ENCODE measurements at regions not wholly inside any gene's neighbourhood (a gene's known extent, or its start where the extent isn't known, plus 50 kb on each side); places are given as distances from the start of the nearest gene placed in this dataset.

DNA sequence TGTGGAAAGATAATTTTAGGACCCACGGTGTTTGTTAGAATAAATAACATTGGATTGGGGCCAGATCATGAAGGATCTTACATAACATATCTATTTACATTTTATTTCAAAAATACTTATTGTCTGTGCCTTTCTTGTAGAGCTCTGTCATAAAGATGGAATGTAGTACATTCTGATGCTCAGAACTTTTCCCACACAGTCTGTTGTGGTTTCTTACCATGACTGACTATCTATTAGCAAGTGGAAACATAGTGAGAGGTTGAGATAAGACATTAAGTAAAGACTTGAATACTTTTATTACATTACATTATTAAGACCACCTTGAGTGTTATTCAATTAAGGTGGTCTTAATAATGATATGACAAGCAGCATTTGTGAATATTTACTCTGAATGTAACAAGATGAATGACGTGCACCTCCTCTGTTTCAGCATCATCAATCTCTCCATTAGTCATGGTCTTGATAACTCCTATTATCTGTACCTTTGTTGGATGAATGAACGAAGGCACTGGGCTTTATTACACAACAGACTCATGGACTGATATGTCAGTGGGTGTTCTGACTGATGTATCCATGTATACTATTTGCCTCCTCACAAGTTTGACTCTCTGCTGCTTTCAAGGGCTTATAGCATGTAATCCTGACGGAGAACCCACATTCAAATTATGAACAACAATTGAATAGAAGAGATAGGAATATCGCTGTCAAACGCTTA is 883.0 kb upstream of the FLRT2 start:
- DNase-seq: no peak

DNA sequence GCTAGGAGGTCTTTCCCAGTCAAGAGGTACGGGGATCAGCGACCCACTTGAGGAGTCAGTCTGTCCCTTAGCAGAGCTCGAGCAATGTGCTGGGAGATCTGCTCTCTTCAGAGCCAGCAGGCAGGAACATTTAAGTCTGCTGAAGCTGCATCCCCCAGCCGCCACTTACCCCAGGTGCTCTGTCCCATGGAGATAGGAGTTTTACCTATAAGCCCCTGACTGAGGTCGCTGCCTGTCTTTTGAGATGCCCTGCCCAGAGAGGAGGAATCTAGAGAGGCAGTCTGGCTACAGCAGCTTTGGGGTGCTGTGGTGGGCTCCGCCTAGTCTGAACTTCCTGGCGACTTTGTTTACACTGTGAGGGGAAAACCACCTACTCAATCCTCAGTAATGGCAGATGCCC is 874.9 kb upstream of the FLRT2 start:
- DNase-seq: no peak

DNA sequence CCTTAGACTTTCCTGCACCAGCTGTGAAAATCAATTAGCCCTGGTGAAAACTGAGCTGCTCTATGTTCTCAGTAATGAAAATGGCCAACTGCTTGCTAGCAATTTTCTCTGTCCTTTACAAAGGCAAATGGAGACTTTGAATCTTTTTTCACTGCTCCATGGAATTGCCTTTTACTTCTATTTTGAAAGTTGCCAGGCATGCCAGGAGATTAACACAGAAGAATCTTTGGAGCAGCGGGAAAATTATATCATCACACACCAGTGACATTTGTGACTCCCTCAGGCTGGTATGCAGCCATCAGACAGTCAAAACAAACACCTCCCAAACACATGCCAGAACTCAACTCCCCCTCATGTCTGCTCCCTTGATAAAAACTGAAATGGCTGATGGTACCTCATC is 872.0 kb upstream of the FLRT2 start:
- DNase-seq: no peak

DNA sequence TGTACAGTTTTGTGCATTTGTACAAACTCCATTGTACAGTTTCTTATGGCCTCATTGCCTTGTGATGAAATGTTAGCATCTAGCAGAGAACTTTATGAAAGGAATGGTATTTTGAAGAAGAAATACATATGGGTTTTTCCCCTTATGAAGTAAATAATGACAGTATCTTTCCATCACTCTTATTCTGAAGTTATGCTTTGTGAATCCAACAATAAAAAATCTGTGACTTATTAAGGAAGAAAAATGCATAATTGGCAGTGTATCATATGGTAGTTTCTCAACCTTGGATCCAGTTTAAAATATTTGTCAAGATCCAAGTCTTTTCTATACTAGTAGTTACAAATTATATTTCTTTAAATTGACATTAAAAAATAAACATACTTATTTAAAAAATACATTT is 859.1 kb upstream of the FLRT2 start:
- no peak for DNase-seq

GRCh38 chr14:84671776-84672175 is 858.2 kb upstream of the FLRT2 start:
- no peak for DNase-seq

- DNase-seq: no peak
Measured at GRCh38 chr14:84674636-84675035, 855.3 kb upstream of the FLRT2 start.

- no peak for DNase-seq
Measured at GRCh38 chr14:84686550-84686949, 843.4 kb upstream of the FLRT2 start.

- no peak for DNase-seq
Measured at GRCh38 chr14:84688297-84689025, 841.5 kb upstream of the FLRT2 start.

DNA sequence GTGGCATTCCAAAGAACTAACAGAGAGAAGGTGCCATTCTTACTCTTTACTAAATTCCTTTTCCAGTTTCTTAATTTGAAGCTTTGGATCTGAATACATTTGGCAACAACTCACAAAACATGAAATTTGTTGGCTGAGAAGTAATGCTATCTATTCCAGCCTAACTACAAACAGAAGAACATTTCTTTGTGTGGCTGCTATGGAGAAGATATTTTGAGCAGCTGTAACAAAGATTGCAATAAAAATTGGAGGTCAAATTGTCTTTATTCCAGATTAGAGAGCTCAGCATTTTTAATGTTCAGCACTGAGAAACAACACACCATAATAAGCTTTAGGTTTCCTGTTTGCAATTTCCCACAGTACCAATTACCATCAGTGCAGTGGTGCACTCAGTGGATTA is 835.8 kb upstream of the FLRT2 start:
- DNase-seq: no peak

DNA sequence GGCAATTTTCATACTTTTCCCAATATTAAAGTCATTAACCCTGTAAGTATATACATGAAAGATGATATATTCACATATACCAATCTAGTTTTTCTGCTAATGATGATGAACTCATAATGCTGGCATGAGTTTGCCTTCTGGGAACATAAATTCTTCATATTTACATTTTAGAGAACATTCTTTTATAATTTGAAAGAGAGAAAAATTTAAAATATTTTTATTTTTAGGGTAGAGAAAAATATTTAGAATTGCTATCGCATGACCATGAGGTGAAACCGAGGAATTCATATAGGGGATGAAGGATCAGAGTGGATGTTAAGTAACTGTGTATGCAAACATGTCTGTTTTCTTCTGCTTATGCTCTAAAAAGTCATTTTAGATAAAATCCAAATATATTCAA is 825.3 kb upstream of the FLRT2 start:
- DNase-seq: no peak

DNA sequence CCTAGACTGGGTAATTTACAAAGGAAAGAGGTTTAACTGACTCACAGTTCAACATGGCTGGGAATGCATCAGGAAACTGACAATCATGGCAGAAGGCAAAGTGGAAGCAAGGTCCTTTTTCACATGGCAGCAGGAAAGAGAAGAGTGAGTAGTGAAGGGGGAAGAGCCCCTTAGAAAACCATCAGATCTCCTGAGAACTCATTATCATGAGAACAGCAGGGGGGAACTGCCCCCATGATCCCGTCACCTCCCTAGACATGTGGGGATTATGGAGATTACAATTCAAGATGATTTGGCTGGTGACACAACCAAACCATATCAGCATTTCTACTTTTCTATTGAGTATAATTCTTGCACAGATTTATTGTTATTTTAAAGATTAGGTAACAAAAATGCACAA is 822.1 kb upstream of the FLRT2 start:
- no peak for DNase-seq

GRCh38 chr14:84708865-84709264 is 821.1 kb upstream of the FLRT2 start:
- DNase-seq: no peak

DNA sequence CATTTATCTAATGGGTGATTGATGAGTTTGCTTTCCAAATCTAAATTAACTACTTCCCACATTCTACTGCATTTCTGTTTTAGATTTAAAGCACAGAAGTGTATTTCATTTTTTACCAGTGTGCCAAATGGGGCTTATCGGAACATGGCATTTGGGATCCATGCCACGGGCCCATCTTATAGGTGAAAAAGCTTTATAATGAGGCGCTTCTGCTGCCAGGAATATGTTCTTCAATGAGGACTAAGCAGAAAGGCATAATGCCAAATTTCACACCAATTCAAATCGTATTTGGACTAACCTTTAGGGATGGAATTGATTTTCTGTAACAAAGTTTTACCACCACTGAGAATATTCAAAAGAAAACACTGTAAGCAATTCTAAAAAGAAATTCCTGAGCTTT is 803.5 kb upstream of the FLRT2 start:
- DNase-seq: no peak

- DNase-seq: no peak
Measured at GRCh38 chr14:84749191-84749955, 780.6 kb upstream of the FLRT2 start.

DNA sequence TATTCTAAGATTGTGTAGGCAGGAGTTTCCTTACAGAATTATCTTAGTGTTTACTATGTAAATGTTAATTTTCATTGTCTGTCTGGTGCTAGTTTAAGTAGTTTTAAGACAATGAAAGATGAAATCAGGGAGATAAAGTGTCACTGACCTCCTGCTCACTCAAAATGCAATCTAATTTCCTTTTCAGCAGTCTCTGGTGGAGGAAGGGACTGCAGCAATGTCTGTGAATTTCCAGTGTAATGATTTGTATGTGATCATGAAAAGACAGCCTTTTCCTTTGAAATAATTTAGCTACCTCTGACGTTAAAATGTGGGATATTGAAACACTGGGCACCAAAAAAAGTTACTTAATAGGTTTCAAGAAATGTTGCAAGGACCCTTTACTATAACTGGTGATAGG is 779.7 kb upstream of the FLRT2 start:
- no peak for DNase-seq

DNA sequence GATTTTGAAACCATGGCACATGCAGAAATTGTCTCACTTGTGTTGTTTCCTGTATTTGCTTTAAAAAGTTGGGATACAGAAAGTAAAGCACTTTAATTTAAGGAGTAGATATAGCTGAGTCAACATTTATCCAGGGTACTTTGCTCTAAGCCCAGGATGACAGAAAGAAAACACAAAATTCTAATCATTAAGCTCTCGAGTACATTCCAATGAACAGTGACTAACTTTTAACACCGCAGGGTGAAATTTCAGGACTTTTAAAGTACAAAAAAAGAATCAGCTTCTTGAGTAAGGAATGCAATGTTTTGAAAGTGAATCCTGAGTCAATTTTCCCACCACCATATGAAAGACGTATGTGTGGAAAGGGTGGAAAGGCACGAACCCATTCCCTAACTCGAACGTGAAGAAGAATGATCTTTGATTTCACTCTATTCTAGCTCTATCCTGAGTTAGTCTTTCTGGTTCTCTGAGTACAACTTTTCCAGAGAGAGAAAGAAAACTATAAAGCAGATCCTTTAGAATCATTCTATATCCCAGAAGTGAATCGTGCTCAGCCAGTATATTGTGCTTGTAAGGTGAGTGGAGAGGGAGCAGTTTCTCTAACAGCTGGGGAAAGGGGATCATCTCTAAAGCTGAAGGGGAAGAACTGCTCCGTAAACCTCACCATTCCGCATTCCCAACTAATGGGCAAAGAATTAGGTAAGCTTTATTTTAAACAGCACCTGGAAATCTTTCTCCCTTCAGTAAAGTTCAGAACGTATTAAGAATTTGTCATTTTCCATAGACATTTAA is 779.0 kb upstream of the FLRT2 start:
- DNase-seq: no peak

DNA sequence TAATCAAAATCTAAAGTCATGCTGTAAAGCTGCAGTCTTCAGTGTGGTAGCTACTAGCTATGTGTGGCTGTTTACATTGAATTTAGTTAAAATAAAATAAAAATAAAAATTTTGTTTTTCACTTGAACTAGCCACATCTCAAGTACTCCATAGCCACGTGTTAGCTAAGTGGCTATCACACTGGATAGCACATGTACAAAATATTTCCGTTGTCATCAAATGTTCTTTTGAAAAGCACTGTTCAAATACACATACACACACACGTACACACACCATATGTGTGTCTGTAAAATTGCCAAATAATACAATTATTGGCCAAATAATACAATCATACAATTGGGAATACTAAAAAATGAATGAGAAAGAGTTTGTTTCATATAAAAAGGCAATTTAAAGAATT is 778.2 kb upstream of the FLRT2 start:
- no peak for DNase-seq

- no peak for DNase-seq
Measured at GRCh38 chr14:84760489-84761126, 769.3 kb upstream of the FLRT2 start.

DNA sequence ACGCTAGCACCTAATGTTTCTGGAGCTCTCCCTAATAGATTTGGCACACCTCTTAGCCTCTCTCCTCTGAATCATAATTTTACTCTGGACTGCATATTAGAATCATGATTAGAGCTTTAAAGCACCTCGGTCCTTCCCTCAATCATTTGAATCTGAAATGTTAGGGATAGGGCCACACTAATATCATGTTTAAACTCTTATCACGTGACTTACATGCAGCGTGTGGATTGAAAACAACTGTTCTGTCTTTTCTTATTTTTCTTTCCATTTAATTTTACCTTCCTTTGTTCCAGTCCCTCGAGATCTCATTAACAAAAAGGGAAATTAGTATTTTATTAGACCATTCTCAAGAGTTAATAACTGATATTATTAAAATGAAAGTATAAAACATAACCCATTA is 762.5 kb upstream of the FLRT2 start:
- no peak for DNase-seq

- no peak for DNase-seq
Measured at GRCh38 chr14:84770030-84770429, 759.9 kb upstream of the FLRT2 start.

DNA sequence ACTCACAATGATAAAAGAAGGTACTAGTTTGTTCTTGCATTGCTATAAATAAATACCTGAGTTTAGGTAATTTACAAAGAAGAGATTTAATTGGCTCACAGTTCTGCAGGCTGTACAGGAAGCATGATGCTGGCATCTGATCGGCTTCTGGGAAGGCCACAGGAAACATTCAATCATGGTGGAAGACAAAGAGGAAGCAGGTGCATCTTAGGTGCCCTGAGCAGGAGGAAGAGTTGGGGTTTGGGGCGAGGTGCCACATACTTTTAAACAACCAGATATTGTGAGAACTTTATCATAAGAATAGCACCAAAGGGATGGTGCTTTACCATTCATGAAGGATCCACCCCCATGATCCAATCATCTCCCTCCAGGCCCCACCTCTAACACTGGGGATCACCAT is 752.6 kb upstream of the FLRT2 start:
- DNase-seq: no peak

GRCh38 chr14:84782902-84783301 is 747.0 kb upstream of the FLRT2 start:
- DNase-seq: no peak

GRCh38 chr14:84783511-84783910 is 746.4 kb upstream of the FLRT2 start:
- DNase-seq: peak in 1 of 5 experiments; percentile 19
